HPDE6-E6E7 (cell line): ENCODE measurements at regions not wholly inside any gene's neighbourhood (a gene's known extent, or its start where the extent isn't known, plus 50 kb on each side); places are given as distances from the start of the nearest gene placed in this dataset.
A peak's percentile ranks its signal among the peaks of the same experiment; 100 is the strongest.

Source experiments
- DNase-seq: peaks from one replicate; pipeline ENCODE4 v3.0.0; 2011; ENCODE audit warnings: missing footprints; ENCODE audit errors: extremely low spot score

DNA sequence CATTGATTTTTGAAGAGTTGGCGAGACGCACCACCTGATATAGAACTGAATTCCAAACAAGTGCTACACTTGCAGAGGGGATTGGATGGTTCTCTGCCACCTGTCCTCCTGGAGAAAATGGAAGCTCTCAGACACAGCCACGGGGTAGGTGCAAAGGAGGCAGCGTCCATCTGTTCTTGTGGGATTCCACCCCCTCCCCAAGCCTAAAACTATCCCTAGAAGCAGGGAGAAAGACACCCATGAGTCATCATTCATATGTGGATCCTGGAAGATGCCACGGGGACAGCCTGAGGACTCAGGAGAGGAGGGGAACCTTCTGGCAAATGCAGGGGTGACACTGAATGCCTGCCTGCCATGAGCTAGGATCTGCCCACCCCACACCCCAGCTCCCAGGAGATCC, 171.3 kb upstream of the CST7 start:
- no peak for DNase-seq

- no peak for DNase-seq
Measured at GRCh38 chr20:24778585-24779031, 170.5 kb upstream of the CST7 start.

DNA sequence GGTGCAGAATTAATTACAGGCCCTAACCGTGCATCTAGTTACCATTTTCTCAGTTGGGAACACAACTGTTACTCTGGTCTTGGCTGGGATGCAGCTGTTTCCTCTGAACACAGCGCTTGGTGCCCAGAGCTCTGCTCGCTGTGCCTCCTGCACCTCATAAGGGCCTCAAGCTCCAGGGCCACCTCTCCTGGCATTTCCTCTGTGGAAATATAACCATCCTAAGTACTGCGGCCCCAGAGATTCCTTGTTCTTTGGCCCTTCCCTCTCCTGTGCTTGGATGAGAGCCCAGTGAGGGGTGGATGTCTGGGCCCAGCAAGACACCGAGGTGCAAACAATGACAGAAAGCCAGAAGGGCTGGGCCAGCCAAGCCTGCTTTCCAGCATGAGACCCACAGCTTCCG, 169.9 kb upstream of the CST7 start:
- no peak for DNase-seq

- no peak for DNase-seq
Measured at GRCh38 chr20:24779946-24780345, 169.1 kb upstream of the CST7 start.

DNA sequence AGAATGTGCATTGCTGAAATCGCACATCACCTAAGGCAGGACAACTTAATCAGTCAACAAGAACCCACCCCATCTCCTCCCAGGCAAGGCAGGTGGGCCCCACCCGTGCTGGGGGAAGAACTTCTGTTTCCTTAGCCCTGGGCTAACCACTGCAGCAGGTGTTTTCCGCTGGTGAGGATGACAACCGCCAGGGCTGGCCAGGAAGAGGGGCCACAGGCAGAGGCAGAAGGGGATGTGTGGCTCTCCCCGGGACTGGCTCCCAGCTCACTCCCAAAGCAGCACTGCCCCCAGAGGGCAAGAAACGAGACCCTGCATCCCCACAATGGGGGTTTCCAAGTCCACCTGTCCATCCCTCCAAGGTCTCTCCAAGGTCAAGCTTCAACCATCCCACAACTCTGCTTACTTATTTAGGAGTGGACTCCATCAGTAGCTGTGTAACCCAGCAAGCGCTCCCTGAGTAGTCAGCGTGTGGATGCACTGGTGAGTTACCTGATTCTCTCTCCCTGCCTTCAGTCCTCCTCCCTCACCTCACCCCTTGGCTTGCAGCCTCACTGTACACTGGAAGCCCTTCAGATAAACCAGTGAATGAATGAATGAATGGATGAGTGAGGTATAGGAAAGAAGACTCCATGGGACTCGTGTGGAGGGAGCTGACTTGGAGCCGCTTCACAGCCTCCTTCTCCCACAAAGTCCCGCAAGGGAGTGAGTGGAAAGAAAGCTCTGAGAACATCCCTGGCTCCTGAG, 168.2 kb upstream of the CST7 start:
- no peak for DNase-seq

- DNase-seq = peak; percentile 35
Measured at GRCh38 chr20:24781418-24781980, 167.6 kb upstream of the CST7 start.

- no peak for DNase-seq
Measured at GRCh38 chr20:24782301-24782700, 166.8 kb upstream of the CST7 start.

DNA sequence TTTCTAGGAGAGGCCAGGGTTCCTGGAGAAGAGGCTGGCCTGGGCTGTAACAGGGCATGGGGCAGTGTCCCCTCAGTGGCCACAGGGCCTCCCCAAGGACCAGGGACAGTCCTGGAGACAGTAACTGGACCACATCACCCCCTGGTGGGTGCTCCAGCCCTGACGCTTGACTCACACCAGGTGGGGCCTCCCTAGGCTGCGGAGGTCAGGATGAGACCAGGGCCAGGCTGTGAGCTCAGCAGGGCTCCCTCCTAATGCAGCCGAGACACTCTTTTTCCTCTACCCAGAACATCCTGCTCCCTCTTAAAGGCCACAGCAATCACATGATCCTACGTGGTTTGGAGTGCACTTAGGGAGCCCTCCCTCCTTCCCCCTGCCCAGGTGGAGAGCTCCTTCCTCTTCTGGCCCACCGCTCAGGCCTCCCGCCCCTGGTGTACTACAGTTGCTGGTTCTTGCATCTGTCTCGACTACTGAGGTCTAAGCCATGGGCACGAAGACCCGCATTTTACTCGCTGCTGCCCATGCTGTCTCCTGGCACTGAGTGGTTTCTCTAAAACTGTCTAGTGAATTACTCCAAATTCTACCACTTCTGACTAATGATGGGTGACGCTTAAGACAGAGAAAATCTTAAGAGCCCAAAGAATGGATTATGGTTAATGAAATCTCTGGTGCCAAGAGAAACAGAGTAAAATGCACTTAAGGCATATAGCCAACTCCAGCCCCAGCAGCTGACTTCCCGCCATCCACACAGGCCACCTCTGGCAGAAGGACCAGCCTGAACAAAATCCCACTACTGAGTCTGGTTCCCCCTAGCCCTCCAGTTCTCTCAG, 166.1 kb upstream of the CST7 start:
- DNase-seq = no peak

GRCh38 chr20:24783631-24784492, 165.2 kb upstream of the CST7 start:
- no peak for DNase-seq

DNA sequence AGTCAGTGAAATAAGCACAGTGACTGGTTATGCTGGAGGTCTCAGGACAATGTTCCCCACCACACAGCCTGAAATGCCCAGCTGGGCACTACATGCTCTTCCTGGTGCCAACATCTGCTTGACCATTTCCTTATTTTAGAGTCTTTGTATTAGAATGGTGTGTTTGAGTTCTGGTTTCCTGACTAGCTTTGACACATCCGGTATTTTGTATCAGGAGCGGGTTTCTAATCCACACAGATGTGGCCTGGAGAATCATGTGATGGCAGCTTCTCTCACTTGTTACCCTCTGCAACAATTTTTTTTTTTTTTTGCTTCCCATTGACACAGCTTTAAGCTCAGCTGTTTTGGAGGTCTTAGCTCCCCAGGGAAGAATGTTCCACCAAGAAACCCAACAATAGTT, 164.5 kb upstream of the CST7 start:
- no peak for DNase-seq

- DNase-seq = no peak
Measured at GRCh38 chr20:24785141-24786110, 163.6 kb upstream of the CST7 start.

DNA sequence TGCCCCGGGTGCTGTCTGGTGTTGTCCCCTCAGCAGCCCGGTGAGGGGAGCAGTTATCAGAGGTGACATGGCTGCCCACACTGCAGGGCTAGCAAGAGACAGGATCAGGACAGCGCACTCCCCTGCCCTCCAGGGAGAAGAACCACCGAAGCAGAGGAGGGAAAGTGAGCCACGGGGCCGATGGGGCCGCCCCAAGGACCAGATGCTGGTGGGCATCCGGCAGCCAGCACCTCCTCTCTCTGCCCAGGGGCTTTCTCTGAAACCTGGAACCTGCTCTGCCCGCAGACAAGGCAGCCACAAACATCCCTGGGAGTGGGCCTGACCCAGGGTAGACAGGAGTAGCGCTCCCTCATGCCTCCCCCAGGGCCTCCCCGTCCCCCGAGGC, 163.0 kb upstream of the CST7 start:
- DNase-seq = no peak

DNA sequence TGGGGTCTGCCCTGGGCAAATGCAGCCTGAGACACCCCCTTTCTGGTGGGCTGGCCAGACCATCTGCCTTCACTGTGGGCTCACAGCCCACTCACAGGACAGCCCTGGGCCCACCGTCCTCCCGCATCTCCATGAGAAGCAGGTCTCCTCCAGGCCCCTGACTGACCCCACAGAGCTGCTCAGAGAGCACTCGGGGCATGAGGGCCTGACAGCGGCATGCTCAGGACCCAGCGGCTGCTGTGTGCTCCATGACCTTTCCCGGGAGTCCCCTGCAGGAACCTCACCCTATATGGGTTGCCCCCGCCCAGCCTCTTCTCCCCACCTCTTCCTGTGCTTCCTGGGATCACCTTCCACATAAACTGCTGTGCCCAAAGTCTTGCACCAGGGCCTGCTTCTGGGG, 162.4 kb upstream of the CST7 start:
- no peak for DNase-seq

- DNase-seq = no peak
Measured at GRCh38 chr20:24787071-24787470, 162.0 kb upstream of the CST7 start.

- no peak for DNase-seq
Measured at GRCh38 chr20:24787621-24788020, 161.4 kb upstream of the CST7 start.

DNA sequence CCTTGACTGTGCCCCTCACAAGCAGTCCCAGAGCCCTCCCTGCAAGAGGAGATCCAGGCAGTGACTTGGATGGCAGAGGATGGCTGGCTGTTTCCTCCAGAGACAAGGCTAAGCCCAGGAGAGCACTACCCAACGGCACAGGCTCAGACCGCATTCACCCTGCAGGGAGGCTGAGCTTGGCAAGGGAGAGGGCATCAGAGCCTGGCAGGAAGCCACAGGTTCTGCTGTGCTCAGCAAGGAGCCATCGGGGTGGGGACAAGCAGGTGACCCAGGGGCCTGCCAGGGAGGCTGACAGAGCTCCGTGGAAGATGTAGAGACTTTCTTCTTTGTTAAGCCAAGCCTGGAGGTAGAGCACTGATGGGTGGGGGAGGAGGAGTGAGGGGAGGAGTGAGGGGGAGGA, 159.2 kb upstream of the CST7 start:
- DNase-seq = no peak

GRCh38 chr20:24790746-24791283, 158.3 kb upstream of the CST7 start:
- DNase-seq = no peak

DNA sequence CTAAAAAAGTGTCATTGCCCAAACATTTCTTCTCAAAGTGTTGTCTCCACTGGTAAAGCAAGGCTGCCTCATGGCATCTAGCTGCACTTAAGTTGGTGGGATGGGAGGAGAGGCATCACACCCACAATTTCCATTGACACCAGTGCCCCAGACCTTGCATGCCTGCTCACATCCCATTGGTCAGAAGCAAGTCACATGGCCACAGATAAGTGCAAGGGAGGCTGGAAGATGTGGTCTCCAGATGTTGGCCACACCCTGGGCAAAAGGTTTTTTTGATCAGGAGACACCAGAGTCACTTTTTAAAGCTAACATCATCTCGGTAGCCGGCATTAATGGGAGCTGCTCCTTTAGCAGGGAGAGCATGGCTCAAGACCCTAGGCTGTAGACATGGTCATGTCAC, 157.1 kb upstream of the CST7 start:
- DNase-seq = no peak

- DNase-seq = no peak
Measured at GRCh38 chr20:24792641-24793495, 156.2 kb upstream of the CST7 start.

GRCh38 chr20:24795436-24795835, 153.6 kb upstream of the CST7 start:
- DNase-seq = no peak
